Left cardiac atrium (tissue), 4 donors: ENCODE measurements at regions not wholly inside any gene's neighbourhood (a gene's known extent, or its start where the extent isn't known, plus 50 kb on each side); places are given as distances from the start of the nearest gene placed in this dataset.
"Not testable (repeated sequence)": the region's sequence is repeated elsewhere in the genome, so short reads cannot be mapped to it uniquely, and the experiment has no call there.

Source experiments
- ATAC-seq, 2 donors: fragments of 200-7000 bp; cut with Tn5 transposase; one replicate each; pipeline ENCODE4 v1.9.1; 2020; ENCODE audit warnings: mild to moderate bottlenecking in 2 of 2, moderate library complexity in 2 of 2
- DNase-seq: peaks from one replicate; pipeline ENCODE4 v3.0.0-alpha.2; 2020
- intact Hi-C, 2 donors: fragments of 100-400 bp; cut with DNase I; formaldehyde crosslinking; loops; one replicate each; pipeline versions ENCODE4 v1.14.1 to v1.15.1; 2022 to 2023
- donor health status: DM: no; HTN: yes; CAD: no.
- donor health status: DM: no; HTN: yes; CAD: no; lungs with severe emphysema.
- donor health status: DM: yes; HTN: yes; CAD: no.
- donor health status: Dilated cardiomyopathy.

DNA sequence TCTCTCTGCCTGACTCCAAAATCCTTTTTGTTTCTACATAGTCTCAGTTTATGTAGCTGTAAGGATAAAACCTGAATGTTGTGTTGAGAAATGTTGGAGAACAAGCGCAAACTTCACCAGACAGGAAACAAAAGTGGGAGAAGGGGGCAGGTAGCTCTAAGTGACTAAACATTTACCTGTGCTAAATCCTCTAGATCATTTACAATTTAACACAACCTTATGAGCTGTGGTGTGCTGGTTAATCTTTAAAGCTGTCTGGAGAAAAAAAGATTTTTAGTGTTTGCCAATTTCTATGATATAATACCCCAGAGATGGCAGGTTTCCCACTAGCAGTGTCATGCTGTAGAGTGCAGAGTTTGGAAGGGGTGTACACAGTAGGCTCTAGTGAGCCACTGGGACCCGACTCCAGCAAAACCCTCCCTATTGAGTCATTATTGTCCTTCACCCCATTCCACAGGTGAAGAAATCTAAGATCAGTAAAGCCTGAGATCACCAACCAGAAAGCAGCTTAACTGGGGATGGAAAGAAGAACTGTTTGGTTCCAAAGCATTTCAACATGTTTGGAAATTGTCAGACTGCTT, 992.0 kb downstream of the DCDC2C start:
- intact Hi-C loops = no loop called here
- ATAC-seq (peak in 1 of 2 donors; percentile 40), DNase-seq (no peak)

DNA sequence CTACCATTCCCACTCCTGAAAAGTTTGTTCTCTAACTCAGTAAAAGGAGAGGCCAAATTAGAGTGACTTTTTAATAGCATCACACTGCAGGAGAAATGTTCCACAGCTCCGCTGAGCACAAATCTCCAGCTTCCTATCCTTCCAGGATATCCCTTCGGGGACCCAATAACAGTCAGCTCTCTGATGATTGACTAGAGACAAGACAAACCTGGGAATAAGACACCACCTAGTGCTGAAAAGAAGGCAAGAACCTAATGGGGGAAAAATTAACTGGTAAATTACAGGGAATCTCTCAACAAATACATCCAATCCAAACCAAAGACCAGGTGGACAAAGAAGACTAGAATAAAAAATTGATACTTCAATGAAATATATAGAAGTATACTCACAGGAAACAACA, 977.1 kb upstream of the SOX11 start:
- intact Hi-C loops = no loop called here
- no peak for ATAC-seq
- DNase-seq = no peak

DNA sequence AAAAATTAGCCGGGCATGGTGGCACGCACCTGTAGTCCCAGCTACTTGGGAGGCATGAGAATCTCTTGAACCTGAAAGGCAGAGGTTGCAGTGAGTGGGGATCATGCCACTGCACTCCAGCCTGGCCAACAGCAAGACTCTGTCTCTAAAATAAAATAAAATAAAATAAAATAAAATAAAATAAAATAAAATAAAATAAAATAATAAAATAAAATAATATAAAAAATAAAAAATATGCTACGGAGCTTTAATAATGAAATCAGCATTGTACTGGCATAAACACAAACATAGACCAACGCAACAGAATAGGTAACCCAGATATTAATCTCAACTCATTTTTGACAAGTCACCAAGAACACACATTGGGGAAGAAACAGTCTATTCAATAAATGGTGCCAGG, 973.4 kb upstream of the SOX11 start:
- intact Hi-C loops = no loop called here
- ATAC-seq (no peak), DNase-seq (no peak)

DNA sequence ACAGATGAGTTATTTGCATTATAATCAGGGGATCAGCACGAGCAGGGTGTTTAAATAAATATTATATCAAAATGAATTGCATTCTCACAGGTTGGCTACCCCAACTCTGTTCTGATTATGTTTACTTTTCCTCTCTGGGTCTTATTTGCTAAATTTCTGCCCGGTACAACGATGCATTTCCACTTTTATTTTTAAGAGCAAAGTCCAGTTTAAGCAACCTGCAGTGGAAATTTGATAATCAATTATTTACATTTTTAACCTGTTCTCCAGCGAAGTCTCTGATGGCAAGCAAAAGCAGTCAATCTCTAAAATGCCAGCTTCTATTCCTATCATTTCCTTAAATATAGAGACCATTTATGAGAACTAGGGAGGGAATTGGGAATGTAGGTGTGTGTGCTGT, 966.6 kb upstream of the SOX11 start:
- DNase-seq (no peak), ATAC-seq (no peak)
- intact Hi-C loops = no loop called here

DNA sequence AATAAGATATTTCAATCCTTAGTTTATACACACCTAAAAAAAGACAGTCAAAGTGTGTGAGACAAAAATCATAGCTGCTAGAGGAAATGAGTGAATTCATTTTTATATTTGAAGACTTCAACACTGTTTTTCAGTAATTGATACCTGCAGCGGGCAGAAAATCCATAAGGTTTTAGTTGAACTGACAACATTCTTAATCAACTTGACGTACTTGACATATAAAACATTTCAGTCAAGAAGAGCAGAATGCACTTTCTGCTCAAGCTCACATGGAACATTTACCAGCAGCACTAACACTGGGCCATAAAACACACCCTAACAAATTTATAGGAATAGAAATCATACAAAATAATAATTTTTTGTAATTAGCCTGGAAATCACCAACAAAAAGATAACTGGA, 959.6 kb upstream of the SOX11 start:
- intact Hi-C loops = no loop called here
- DNase-seq = no peak

DNA sequence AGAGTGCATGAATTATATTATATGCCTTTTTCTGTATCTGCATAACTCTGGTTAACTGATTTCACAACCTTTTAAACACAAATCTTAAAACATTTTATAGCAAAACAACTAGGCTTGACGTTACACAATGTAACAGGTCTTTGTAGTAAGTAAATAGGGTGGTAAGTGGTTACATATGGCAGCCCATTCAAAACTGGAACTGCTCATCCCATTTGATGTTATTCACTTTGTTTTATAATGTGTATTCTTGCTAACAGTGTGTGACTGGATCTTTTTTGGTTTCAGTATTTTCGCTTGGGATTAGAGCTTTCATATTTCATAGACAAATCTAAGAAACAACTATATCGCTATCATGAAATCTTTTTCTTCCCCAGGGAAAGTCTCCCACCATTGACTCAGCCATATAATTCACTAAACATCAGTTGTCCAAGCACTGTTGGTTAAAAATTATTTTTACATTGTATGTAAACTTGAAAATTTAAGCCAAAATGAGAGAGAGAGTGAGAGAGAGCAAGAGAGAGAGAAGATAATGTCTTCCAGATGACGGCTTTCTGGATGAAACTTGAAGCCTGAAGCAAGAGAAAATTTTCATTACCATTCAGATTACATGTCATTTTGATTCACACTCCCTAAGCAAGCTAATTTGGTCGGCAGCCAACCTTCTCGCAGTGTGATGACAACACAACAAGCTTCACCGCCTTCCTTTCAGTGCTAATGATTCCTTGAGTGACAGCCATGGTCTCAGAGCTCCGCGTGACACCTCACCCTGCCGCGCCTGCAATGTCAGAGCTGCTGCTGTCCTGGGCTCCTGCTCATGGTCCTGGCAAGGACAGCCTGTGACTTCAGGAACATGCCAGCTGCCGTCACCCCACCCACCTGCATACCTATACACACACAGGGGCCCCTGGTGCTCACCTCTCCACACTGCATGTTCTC, 946.9 kb upstream of the SOX11 start:
- ATAC-seq = no peak
- no peak for DNase-seq
- intact Hi-C loops = no loop called here

More for the DNA sequence above, 959.6 kb upstream of the SOX11 start:
- ATAC-seq = no peak

DNA sequence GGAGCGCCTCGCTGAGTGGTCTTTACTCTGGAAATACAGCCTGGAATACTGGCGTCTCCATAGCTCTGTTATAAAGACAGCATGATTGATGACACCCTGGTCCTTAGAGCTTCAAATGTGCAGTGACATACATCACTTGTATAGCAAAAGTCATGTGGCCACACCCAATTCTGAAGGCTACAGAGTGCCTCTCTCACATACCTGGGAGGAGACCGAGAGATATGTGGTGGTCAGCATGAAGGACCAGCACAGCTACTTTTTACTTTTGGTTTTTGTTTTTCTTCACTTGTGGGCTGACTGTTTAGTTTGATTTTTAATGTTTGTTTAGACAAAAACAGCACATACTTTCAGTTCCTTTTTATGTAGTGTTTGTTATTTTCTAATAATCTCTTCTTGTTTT, 938.5 kb upstream of the SOX11 start:
- intact Hi-C loops = no loop called here
- DNase-seq (no peak), ATAC-seq (no peak)

DNA sequence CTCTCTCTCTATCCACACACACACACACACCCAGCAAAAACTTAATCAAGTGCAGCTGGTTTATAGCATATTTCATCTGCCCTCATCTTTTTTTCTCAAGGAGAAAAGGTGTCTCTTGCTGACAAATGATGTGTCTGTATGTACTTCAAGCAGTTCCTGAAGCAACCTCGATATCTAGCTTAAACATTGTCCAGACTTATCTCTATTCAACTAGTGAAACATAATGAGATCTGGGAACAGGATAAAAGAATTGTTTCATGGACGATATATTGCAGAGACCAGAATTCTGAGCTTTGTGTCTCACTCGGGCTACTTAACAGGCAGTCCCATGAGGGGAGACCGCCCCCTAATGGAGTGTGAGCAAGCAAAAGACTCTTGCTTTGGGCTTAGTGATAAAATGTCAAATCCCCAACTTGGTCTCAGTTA, 929.2 kb upstream of the SOX11 start:
- DNase-seq = peak; percentile 21
- ATAC-seq = no peak
- intact Hi-C loops = loop anchor here in 1 of 2 donors (5.0 kb wide), 1 partner anchor 806 kb away; no protein-coding TSS in a partner anchor

DNA sequence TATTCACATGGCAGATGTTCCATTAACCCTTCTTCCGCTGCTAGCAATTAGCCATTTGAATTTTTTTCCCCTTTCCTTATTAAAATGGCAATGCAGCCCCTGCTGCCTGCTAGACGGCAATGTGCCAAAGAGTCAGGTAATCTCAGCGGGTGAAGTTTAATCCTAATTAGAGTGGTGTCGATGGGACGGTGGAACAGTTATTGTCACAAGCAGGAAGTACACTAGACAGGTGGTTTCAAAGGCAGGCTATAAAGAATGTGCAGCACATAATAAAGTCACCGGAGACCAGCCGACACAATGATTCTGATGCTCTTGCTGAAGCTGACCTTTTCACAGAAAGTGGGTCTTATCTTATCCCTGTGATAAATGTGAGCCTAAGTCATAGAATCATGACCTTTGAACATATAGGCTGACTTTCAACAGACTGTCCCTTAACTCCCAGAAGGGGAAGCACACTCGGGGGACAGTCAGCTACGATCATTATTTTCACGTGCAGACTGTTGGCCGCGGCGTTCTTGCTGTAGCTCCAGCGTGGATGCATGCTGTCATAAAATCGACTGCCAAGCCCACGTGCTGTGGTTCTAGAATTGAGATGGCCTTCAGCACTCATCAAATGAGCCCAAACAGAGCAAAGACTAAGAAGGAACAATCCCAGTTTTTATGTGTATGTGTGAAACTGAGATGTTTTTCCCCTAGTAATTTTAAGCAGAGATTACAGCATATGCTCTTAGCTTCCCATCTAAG, 926.2 kb upstream of the SOX11 start:
- intact Hi-C loops = no loop called here
- ATAC-seq (no peak), DNase-seq (no peak)

DNA sequence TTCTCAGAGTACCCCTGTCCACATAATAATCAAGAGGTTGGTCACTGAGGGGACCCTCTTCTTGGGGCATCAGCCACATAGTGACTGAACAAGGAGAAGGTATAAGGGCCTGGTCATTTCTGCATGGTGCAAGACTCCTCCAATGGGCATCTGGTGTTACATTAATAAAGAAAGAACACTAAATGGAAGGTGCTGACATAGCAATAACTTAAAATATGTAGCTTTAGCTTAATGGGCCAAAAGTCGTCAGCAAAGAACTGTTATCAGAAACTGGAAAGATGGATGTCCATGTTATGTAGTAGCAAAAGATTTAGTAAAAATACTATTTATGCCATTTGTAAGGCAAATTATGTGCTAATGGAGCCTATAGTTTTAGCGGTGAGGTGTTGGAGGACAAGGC, 916.5 kb upstream of the SOX11 start:
- ATAC-seq (no peak), DNase-seq (no peak)
- intact Hi-C loops = no loop called here

DNA sequence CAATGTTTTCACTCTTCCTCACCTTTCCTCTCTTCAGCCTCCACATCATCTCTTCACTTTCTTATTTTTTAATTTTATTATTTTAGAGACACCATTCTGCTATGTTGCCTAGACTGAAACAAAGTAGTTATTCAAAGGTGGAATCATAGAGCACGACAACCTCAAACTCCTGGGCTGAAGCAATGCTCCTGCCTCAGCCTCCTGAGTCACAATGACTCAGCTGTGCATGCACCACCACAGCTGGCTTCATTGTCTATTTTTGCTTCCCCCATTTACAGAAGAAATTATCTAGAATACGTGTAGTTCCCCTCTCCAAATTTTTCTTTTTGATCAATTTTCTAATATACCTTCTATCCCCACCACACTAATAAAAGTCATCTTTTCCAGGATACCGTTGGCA, 911.5 kb upstream of the SOX11 start:
- no peak for DNase-seq
- intact Hi-C loops = no loop called here

DNA sequence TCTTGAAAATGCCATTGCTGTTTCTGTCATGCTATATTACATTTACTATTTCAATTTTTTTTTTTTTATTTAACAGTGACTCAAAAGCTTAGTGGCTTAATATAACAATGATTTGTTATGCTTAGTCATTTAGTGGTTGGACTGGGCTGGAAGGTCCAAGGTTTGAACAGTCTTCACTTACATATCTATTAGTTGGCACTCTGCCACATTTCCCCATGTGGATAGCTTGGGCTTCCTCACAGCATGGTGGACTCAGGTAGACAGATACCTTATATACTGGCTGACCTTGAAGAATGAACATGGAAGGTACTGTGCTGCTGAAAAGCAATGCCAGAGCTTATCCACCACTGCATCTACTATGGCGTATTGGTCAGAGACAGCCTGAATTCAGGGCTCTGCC, 909.5 kb upstream of the SOX11 start:
- ATAC-seq = no peak
- intact Hi-C loops = no loop called here
- no peak for DNase-seq

More for the DNA sequence above, 911.5 kb upstream of the SOX11 start:
- ATAC-seq = no peak

DNA sequence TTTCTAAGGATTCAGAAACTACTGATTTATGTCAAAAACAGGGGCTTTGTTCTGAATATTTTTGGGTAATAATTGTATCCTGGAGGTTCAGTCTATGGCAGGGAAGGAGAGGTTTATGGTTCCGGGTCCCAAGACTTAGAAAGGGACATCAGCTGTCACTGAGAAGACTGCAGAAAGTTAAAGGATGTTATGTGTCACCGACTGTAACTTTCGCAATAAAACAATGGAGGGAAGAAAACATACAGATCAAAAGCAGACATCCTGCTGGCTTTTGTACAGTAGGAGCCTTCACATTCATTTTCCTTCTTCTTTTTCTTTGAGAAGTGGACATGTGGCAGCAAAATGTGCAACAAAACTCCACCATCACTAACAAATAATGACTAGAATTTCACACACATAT, 900.7 kb upstream of the SOX11 start:
- intact Hi-C loops = no loop called here
- ATAC-seq (no peak), DNase-seq (no peak)

DNA sequence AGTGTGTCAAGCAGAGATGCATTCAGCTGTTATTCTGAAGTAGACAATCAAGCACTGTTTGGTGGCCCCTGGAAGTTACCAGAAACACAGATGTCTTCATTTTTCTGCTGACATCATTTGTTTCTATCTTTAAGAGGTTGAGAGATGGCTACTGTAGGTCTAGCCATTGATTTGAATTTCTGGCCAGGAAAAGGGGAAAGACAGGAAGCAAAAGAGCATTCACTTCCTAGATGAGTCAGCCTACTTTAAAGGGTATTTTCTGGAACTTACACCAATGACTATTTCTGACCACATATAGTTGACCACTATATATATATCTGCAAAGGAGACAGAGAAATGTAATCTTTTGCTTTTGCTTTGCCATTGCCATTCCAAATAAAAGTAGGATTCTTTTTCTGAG, 900.1 kb upstream of the SOX11 start:
- intact Hi-C loops = no loop called here
- ATAC-seq = no peak
- no peak for DNase-seq

DNA sequence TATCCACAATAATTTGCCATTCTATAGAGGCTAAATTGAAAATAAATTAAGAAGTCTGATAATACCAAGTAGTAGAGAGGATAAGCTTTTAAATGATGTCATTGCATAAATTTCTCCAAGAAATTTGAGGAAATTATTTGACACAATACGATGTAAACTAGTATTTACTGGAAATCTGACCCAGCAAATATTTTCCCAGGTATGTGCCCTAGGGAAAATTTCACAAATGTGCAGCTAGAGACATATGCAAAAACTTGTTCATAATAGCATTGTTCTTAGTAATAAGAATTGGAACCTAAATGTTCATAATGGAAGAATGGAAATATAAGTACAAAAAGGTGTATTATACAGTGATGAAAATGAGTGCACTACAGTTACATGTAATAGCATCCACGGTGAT, 888.8 kb upstream of the SOX11 start:
- intact Hi-C loops = no loop called here
- DNase-seq (no peak), ATAC-seq (no peak)

DNA sequence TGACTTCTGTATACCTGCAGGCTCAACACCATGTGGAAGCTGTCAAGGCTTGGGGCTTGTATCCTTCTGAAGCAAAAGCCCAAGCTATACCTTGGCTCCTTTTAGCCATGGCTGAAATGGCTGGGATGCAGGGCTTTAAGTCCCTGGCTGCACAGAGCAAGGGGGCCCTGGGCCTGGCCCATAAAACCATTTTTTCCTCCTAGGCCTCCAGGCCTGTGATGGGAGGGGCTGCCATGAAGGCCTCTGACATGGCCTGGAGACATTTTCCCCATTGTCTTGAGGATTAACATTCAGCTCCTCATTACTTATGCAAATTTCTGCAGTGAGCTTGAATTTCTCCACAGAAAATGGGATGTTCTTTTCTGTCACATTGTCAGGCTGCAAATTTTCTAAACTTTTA, 878.0 kb upstream of the SOX11 start:
- ATAC-seq, DNase-seq, intact Hi-C loops: not testable (repeated sequence)

DNA sequence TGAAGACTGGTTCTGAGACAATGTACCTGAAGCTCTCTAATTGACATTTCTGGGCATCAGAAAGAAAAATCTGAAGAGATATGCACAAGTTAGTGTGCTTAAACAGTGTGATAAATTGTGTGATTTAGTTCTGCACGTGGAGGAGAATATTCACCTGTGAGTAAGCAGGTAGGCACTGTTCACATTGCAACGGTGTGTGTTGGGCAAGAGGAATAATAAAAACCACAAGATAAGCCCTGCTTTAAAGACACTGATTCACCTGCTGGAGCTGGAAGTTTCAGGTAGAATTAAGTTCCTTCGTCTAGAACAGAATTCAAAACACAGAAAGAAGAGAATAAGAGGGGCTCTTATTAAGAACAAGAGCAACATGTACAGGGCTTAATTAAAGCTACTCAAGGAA, 864.3 kb upstream of the SOX11 start:
- intact Hi-C loops = no loop called here
- DNase-seq (no peak), ATAC-seq (no peak)

DNA sequence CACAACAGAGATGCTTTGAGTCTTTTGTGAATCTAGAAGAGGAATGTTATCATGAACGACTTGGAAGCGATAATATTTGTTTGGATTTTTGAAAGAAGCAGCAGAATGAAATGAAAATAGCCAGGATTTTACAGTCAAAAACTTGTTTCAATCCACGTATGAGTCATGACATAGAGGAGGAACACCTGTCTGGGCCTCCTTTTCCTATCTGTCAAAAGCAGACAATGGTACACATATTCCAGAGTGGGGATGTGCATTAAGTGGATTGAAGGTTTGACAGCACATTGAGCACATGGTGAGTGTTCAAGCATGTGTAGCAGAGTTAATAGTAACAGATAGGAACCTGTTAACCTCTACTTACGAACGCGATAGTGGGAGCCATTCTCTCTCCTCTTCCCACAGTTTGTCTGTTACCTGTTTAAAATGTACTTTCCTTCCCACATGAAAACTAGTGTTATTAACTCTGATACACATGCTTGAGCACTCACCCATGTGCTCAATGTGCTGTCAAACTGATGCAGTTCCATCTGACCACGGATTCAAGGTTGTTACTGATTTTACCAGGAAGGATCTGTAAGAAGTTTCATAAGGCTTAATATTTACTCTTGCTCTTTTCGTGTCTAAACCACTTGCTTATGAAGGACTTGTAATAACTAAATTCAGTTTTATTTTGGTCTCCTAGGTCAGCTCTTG, 863.4 kb upstream of the SOX11 start:
- ATAC-seq (no peak), DNase-seq (no peak)
- intact Hi-C loops = no loop called here

DNA sequence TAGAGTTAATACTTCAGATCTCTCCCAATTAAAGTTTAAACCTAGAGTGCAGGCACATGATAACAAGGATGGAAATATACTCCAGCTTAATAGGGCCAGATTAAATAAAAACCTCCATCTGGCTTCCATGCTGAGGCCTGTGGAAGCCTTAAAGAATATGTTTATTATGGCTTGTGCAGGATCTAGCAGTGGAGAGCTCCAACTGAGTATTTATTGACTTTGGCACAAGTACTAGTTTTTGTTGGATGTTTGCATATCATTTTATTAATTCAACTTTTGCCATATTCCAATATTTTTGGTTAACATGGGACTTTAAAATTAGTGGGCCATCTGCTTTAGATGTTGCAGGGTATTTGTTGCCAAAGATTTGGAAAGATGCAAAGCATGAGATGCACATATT, 860.4 kb upstream of the SOX11 start:
- no peak for DNase-seq
- intact Hi-C loops = no loop called here
- ATAC-seq = no peak

DNA sequence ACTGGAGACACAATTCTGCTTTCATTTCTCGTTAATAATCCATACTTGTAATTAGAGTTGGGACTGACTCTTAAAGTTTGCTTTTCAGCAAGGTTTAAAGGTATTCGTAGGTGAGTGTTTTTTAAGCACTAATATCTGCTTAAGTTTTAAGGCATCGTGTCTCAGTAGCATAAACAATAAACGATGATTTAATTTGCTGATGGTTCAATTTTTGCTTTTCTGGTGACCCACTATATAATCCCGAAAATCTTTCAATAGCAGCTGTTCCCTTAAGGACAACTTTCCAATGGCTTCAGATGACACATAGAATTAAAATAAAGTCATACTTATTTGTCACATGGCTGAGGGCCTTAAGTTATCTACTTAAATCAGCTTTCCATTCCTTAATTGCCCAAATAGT, 859.5 kb upstream of the SOX11 start:
- DNase-seq = no peak
- intact Hi-C loops = no loop called here
- ATAC-seq = no peak
